ENCODE measurements at regions not wholly inside any gene's neighbourhood (a gene's known extent, or its start where the extent isn't known, plus 50 kb on each side); places are given as distances from the start of the nearest gene placed in this dataset.
A peak's percentile ranks its signal among the peaks of the same experiment; 100 is the strongest.
"Not testable (repeated sequence)": the region's sequence is repeated elsewhere in the genome, so short reads cannot be mapped to it uniquely, and the experiment has no call there.

GRCh38 chr4:123230061-123230460 lies 166.5 kb upstream of the SPRY1 start:
- no peak for DNase-seq

- no peak for DNase-seq
These were observed 164.2 kb upstream of the SPRY1 start for GRCh38 chr4:123232439-123232838.

GRCh38 chr4:123233136-123233768 lies 163.3 kb upstream of the SPRY1 start:
- no peak for DNase-seq

- no peak for DNase-seq
These were observed 161.6 kb upstream of the SPRY1 start for GRCh38 chr4:123234955-123235354.

GRCh38 chr4:123235431-123235830 lies 161.2 kb upstream of the SPRY1 start:
- DNase-seq: no peak

- no peak for DNase-seq
These were observed 160.0 kb upstream of the SPRY1 start for GRCh38 chr4:123236606-123237005.

- DNase-seq: not testable (repeated sequence)
These were observed 156.3 kb upstream of the SPRY1 start for GRCh38 chr4:123240286-123240685.

GRCh38 chr4:123243220-123243619 lies 153.4 kb upstream of the SPRY1 start:
- not testable (repeated sequence) for DNase-seq

GRCh38 chr4:123244137-123244536 lies 152.5 kb upstream of the SPRY1 start:
- DNase-seq: no peak

GRCh38 chr4:123246085-123246484 lies 150.5 kb upstream of the SPRY1 start:
- DNase-seq: no peak

GRCh38 chr4:123248085-123248659 lies 148.4 kb upstream of the SPRY1 start:
- no peak for DNase-seq

- DNase-seq: no peak
These were observed 146.8 kb upstream of the SPRY1 start for GRCh38 chr4:123249821-123250220.

- DNase-seq: peak; percentile 37
These were observed 145.8 kb upstream of the SPRY1 start for GRCh38 chr4:123250843-123251242.

GRCh38 chr4:123255971-123256370 lies 140.6 kb upstream of the SPRY1 start:
- DNase-seq: no peak

- DNase-seq: no peak
These were observed 139.7 kb upstream of the SPRY1 start for GRCh38 chr4:123256901-123257300.

- no peak for DNase-seq
These were observed 139.0 kb upstream of the SPRY1 start for GRCh38 chr4:123257591-123257990.

- DNase-seq: no peak
These were observed 136.6 kb upstream of the SPRY1 start for GRCh38 chr4:123259676-123260646.

- no peak for DNase-seq
These were observed 135.9 kb upstream of the SPRY1 start for GRCh38 chr4:123260653-123261052.

GRCh38 chr4:123262080-123262479 lies 134.5 kb upstream of the SPRY1 start:
- no peak for DNase-seq

- no peak for DNase-seq
These were observed 131.2 kb upstream of the SPRY1 start for GRCh38 chr4:123265443-123265842.

- no peak for DNase-seq
These were observed 130.4 kb upstream of the SPRY1 start for GRCh38 chr4:123266221-123266620.

GRCh38 chr4:123278755-123279154 lies 117.8 kb upstream of the SPRY1 start:
- no peak for DNase-seq

GRCh38 chr4:123283371-123283895 lies 113.2 kb upstream of the SPRY1 start:
- no peak for DNase-seq

GRCh38 chr4:123284168-123284567 lies 112.4 kb upstream of the SPRY1 start:
- no peak for DNase-seq

Data from DMS153 (cell line).